ENCODE measurements at regions not wholly inside any gene's neighbourhood (a gene's known extent, or its start where the extent isn't known, plus 50 kb on each side); places are given as distances from the start of the nearest gene placed in this dataset.

DNA sequence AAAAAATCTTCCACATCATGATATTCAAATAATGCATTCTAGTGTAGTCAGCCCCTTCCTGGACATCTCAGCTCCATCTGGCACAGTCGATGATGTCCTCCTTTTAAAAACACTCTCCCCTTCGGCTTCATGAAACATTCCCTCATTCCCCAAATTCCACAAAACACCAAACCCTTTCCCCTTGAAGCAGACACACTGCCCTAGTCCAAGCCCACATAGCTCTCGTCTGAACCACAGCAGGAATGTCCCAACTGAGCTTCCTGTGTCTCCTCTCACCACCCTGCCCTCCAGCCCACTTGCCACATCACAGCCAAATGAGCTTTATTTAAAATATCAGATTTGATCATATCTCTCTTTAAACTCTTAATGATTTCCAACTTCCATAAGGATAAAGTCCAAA, 106.4 kb upstream of the CARMIL1 start:
- no peak overlapping the region for H3K4me3 ChIP-seq (ENCODE audit: low read length)
- TF ChIP-seq, protein P1, sequence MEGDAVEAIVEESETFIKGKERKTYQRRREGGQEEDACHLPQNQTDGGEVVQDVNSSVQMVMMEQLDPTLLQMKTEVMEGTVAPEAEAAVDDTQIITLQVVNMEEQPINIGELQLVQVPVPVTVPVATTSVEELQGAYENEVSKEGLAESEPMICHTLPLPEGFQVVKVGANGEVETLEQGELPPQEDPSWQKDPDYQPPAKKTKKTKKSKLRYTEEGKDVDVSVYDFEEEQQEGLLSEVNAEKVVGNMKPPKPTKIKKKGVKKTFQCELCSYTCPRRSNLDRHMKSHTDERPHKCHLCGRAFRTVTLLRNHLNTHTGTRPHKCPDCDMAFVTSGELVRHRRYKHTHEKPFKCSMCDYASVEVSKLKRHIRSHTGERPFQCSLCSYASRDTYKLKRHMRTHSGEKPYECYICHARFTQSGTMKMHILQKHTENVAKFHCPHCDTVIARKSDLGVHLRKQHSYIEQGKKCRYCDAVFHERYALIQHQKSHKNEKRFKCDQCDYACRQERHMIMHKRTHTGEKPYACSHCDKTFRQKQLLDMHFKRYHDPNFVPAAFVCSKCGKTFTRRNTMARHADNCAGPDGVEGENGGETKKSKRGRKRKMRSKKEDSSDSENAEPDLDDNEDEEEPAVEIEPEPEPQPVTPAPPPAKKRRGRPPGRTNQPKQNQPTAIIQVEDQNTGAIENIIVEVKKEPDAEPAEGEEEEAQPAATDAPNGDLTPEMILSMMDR (conservative IDR thresholded peaks at IDR 0.05; ENCODE audit: low read length), result no peak
- peak; percentile 99 for DNase-seq (ENCODE audit: low read depth)

DNA sequence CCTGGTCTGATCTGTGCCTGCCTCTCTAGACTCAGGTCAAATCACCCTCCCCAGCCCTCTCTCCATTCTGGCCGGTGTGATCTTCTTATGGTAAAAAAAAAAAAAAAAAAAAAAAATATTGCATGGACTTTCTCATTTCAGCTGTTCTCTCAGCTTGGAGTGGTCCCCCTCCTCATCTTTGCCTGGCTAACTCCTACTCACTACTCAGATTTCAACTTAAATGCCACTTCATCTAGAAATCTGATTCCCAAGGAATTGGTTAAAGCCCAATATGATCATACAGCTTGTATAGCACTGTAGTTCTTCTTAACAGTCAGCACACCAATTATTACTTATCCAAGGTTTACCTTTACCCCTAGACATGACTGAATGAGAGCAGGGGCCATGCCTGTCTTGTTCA, 105.9 kb upstream of the CARMIL1 start:
- DNase-seq (ENCODE audit: low read depth), result no peak
- TF ChIP-seq, protein P1 (conservative IDR thresholded peaks at IDR 0.05; ENCODE audit: low read length), result no peak
- H3K4me3 ChIP-seq (ENCODE audit: low read length), result no peak overlapping the region

DNA sequence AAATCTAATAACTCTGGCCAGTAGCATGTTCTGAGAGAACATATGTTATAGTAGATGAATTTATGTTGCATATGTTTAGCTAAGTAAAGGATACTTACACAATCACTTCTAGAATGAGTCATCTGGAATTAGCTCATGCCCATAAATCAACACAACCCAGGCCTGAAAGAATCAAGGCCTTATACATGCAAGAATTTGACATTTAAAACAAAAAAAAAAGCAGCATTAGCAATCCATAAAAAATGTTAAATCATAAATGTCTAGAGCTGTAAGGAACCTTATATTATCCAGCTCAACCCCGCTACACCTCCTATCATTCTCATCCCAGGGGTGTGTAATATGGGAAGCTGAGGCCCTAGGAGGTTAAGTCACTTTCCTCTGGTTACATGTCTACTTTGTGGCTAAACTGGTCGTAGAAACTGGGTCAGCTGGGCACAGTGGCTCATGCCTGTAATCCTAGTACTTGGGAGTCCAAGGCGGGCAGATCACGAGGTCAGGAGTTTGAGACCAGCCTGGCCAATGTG, 105.2 kb upstream of the CARMIL1 start:
- no peak overlapping the region for H3K4me3 ChIP-seq (ENCODE audit: low read length)
- TF ChIP-seq, protein P1 (conservative IDR thresholded peaks at IDR 0.05; ENCODE audit: low read length), result no peak
- DNase-seq (ENCODE audit: low read depth), result peak; percentile 95

DNA sequence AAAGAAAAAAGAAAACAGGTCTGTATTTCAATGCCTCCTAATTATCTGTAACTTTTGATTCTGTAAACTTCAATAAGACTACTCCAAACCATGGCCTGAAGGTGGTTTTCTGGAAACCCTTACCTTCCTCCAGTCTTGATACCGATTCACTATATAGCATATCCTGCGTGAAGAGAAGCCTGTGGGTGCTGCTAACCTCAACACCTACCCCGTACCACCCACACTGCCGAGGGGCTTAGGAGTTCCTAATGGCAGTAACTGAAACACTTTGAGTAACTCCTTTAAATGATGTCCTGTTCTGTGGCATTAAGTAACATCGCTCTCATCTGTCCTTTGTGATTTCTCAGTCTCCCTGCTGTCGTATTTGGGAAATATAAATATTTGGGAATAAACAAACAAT, 104.5 kb upstream of the CARMIL1 start:
- TF ChIP-seq, protein P1 (conservative IDR thresholded peaks at IDR 0.05; ENCODE audit: low read length), result no peak

DNA sequence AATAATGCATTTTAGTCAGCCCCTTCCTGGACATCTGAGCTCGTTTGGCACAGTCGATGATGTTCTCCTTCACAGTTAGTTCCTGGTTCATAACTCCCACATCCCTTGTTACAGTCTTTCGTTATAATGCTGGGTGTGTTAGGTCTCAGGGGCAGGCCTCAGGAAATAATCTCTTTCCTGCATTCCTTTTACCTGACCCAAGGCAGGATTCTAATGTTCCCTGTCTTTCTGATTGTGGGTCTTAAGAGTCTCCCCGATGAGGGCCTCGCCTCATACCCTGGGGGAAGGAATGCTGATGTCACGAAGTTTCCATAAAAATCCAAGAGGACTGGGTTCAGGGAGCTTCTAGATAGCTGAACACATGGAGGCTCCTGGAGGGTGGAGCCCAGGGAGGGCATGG, 104.0 kb upstream of the CARMIL1 start:
- DNase-seq (ENCODE audit: low read depth), result no peak
- TF ChIP-seq, protein P1 (conservative IDR thresholded peaks at IDR 0.05; ENCODE audit: low read length), result no peak

More for the DNA sequence above, 104.5 kb upstream of the CARMIL1 start:
- no peak for DNase-seq (ENCODE audit: low read depth)
- H3K4me3 ChIP-seq (ENCODE audit: low read length), result no peak overlapping the region

DNA sequence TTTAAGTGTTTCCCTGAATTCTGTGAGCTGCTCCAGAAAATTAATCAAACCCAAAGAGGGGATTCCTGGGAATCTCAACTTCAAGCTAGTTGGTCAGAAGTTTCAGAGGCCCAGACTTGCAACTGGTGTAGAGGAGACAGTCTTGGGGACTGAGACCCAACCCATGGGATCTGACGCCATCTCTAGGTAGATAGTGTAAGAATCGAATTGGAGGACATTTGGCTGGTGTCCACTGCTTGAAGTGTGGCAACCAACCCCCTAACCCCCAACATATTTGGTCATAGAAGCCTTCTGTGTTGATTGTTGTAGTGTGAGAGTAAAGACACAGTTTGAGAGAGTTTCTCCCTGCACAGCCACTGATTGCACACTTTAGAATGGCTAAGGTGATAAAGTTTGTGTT, 103.5 kb upstream of the CARMIL1 start:
- TF ChIP-seq, protein P1 (conservative IDR thresholded peaks at IDR 0.05; ENCODE audit: low read length), result no peak
- DNase-seq (ENCODE audit: low read depth), result no peak
- H3K4me3 ChIP-seq (ENCODE audit: low read length), result no peak overlapping the region

More for the DNA sequence above, 104.0 kb upstream of the CARMIL1 start:
- no peak overlapping the region for H3K4me3 ChIP-seq (ENCODE audit: low read length)

DNA sequence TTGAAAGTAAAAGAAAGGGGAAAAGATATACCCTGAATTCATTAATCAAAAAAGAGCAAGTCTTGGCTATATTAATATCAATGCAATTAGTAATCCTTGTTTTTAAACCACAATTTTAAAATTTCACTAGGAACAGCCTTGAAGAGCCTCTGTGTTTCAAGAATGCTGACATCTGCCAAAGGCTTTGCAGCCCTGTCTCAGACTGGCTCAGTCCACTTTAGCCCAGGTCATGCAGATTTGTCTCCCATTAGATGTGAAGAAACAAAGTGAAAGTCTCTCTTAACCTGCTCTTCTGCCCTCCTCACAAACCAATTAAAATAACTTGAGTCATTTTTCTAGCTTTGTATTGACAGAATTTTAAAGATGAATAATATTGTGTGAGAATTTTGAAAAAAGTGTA, 102.7 kb upstream of the CARMIL1 start:
- no peak overlapping the region for H3K4me3 ChIP-seq (ENCODE audit: low read length)
- TF ChIP-seq, protein P1 (conservative IDR thresholded peaks at IDR 0.05; ENCODE audit: low read length), result no peak
- DNase-seq (ENCODE audit: low read depth), result no peak

Data from AG10803 (cell line).